SK-N-MC (cell line): ENCODE measurements at regions not wholly inside any gene's neighbourhood (a gene's known extent, or its start where the extent isn't known, plus 50 kb on each side); places are given as distances from the start of the nearest gene placed in this dataset.

ENCODE experiments used
- DNase-seq: peaks from one replicate; pipeline ENCODE4 v3.0.0-alpha.2; 2011; ENCODE audit warnings: low read depth, low spot score
- H3K27ac ChIP-seq: fragments of 200-600 bp; sonication (generic); 2 replicates; pipeline ENCODE4 v1.5.1; 2016; ENCODE audit warnings: mixed run types
- H3K36me3 ChIP-seq: fragments of 200-600 bp; sonication (generic); 2 replicates; pipeline ENCODE4 v1.6.1; 2017; ENCODE audit warnings: antibody characterized with exemption, low read length, mixed read lengths; ENCODE audit not compliant: insufficient read depth
- H3K4me3 ChIP-seq: fragments of 200-600 bp; sonication (generic); 2 replicates; pipeline ENCODE4 v1.5.1; 2016
- H3K9ac ChIP-seq: fragments of 200-600 bp; sonication (generic); 2 replicates; pipeline ENCODE4 v1.8.0; 2017; ENCODE audit warnings: mixed run types, mixed read lengths; ENCODE audit not compliant: insufficient read length
- H3K9me3 ChIP-seq: fragments of 200-600 bp; sonication (generic); 2 replicates; pipeline ENCODE4 v1.6.1; 2017; ENCODE audit warnings: low read depth, mild to moderate bottlenecking, antibody characterized with exemption, low read length, moderate library complexity, mixed read lengths
- EZH2 ChIP-seq: fragments of 200-600 bp; sonication (generic); IDR thresholded peaks from one replicate; pipeline ENCODE4 v1.6.1; 2017; ENCODE audit warnings: antibody characterized with exemption
- FOXP2 ChIP-seq: optimal IDR thresholded peaks from 2 replicates; pipeline ENCODE3; 2011; ENCODE audit warnings: mild to moderate bottlenecking, moderate library complexity; ENCODE audit not compliant: insufficient read depth; ENCODE audit errors: extremely low read length, control extremely low read depth
- POLR2AphosphoS5 ChIP-seq: IDR thresholded peaks from 2 replicates; pipeline ENCODE4 v1.6.1; 2012; ENCODE audit warnings: mild to moderate bottlenecking, low read depth, low read length, borderline replicate concordance

- no peak overlapping the region for H3K27ac ChIP-seq
- no peaks in the 10 kb centered on the region for H3K36me3 ChIP-seq
- H3K9ac ChIP-seq, result no peak overlapping the region
- TF ChIP-seq POLR2AphosphoS5 (no peak), FOXP2 (no peak), EZH2 (no peak)
- no peaks in the 10 kb centered on the region for H3K9me3 ChIP-seq
- no peak for DNase-seq
- H3K4me3 ChIP-seq, result no peak overlapping the region
These were observed 400.7 kb upstream of the TPM1 start for GRCh38 chr15:62641825-62642224.

GRCh38 chr15:62643572-62643971 lies 399.0 kb upstream of the TPM1 start:
- no peaks in the 10 kb centered on the region for H3K9me3 ChIP-seq
- H3K4me3 ChIP-seq, result no peak overlapping the region
- no peaks in the 10 kb centered on the region for H3K36me3 ChIP-seq
- no peak overlapping the region for H3K9ac ChIP-seq
- no peak overlapping the region for H3K27ac ChIP-seq
- DNase-seq, result no peak
- TF ChIP-seq POLR2AphosphoS5 (no peak), FOXP2 (no peak), EZH2 (no peak)

- DNase-seq, result no peak
These were observed 398.2 kb upstream of the TPM1 start for GRCh38 chr15:62644216-62644888.

GRCh38 chr15:62644889-62645742 lies 397.4 kb upstream of the TPM1 start:
- H3K36me3 ChIP-seq, result no peaks in the 10 kb centered on the region
- TF ChIP-seq FOXP2, result no peak
- TF ChIP-seq EZH2, result no peak
- no peak overlapping the region for H3K27ac ChIP-seq
- H3K9ac ChIP-seq, result no peak overlapping the region
- H3K4me3 ChIP-seq, result no peak overlapping the region
- H3K9me3 ChIP-seq, result no peaks in the 10 kb centered on the region
- DNase-seq, result no peak

More at GRCh38 chr15:62644216-62644888, 398.2 kb upstream of the TPM1 start:
- TF ChIP-seq POLR2AphosphoS5 (no peak), EZH2 (no peak), FOXP2 (no peak)
- no peaks in the 10 kb centered on the region for H3K9me3 ChIP-seq
- H3K9ac ChIP-seq, result no peak overlapping the region
- H3K27ac ChIP-seq, result no peak overlapping the region
- H3K4me3 ChIP-seq, result no peak overlapping the region
- no peaks in the 10 kb centered on the region for H3K36me3 ChIP-seq

GRCh38 chr15:62647202-62647842 lies 395.2 kb upstream of the TPM1 start:
- DNase-seq, result no peak
- Histone ChIP-seq H3K9me3 (no peaks in the 10 kb centered on the region), H3K9ac (no peak overlapping the region), H3K27ac (no peak overlapping the region), H3K4me3 (no peak overlapping the region), H3K36me3 (no peaks in the 10 kb centered on the region)
- TF ChIP-seq POLR2AphosphoS5 (no peak), FOXP2 (no peak), EZH2 (no peak)

GRCh38 chr15:62647843-62648505 lies 394.6 kb upstream of the TPM1 start:
- no peak for TF ChIP-seq FOXP2
- no peak for TF ChIP-seq EZH2
- no peak for TF ChIP-seq POLR2AphosphoS5
- no peaks in the 10 kb centered on the region for H3K9me3 ChIP-seq
- H3K9ac ChIP-seq, result no peak overlapping the region
- no peak for DNase-seq
- H3K4me3 ChIP-seq, result no peak overlapping the region
- H3K36me3 ChIP-seq, result no peaks in the 10 kb centered on the region
- H3K27ac ChIP-seq, result no peak overlapping the region

DNA sequence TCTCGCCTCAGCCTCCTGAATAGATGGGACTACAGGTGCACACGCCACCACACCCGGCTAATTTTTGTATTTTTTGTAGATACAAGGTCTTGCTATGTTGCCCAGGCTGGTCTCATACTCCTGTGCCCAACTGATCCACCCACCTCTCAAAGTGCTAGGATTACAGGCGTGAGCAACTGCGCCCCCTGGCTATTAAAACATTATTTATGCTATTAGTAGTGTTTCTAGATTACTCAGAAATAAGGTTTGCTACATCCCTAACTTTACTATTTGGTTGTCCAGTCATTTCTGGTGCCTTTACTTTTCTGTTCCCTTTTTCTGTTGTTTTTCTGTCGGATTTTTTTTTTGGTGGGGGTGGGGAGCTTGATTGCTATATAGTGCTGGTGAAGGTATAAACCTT lies 393.6 kb upstream of the TPM1 start:
- no peak for DNase-seq
- no peaks in the 10 kb centered on the region for H3K9me3 ChIP-seq
- no peak overlapping the region for H3K27ac ChIP-seq
- H3K9ac ChIP-seq, result no peak overlapping the region
- TF ChIP-seq FOXP2 (no peak), POLR2AphosphoS5 (no peak), EZH2 (no peak)
- no peak overlapping the region for H3K4me3 ChIP-seq
- H3K36me3 ChIP-seq, result no peaks in the 10 kb centered on the region
